ENCODE measurements at regions not wholly inside any gene's neighbourhood (a gene's known extent, or its start where the extent isn't known, plus 50 kb on each side); places are given as distances from the start of the nearest gene placed in this dataset.

DNA sequence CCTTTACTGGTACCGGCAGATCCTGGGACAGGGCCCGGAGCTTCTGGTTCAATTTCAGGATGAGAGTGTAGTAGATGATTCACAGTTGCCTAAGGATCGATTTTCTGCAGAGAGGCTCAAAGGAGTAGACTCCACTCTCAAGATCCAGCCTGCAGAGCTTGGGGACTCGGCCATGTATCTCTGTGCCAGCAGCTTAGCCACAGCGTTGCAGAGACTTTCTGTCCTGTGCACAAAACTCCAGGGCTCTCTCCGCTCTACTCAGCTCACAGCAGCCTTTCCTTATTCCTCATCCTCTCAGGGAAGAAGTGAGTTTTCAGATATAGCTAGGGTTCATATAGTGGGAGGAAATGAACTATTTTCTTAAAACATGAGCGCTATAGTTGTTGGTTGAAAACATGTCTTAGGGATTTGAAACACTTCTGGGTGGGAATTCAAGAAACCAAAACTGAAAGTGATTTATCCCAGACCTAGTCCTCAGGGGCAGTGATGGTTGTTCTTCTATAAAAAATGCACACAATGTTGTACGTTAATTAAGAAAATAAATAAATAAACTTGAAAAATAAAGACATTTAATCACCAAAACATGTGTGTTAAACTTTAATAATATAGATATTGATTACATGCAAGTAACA is 150.2 kb upstream of the PRSS58 start:
- no peak for TF ChIP-seq POLR2A (IDR thresholded peaks at IDR 0.05)
- TF ChIP-seq, protein P1, sequence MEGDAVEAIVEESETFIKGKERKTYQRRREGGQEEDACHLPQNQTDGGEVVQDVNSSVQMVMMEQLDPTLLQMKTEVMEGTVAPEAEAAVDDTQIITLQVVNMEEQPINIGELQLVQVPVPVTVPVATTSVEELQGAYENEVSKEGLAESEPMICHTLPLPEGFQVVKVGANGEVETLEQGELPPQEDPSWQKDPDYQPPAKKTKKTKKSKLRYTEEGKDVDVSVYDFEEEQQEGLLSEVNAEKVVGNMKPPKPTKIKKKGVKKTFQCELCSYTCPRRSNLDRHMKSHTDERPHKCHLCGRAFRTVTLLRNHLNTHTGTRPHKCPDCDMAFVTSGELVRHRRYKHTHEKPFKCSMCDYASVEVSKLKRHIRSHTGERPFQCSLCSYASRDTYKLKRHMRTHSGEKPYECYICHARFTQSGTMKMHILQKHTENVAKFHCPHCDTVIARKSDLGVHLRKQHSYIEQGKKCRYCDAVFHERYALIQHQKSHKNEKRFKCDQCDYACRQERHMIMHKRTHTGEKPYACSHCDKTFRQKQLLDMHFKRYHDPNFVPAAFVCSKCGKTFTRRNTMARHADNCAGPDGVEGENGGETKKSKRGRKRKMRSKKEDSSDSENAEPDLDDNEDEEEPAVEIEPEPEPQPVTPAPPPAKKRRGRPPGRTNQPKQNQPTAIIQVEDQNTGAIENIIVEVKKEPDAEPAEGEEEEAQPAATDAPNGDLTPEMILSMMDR (IDR thresholded peaks at IDR 0.05) = no peak
